OCI-LY1 (cell line): ENCODE measurements at regions not wholly inside any gene's neighbourhood (a gene's known extent, or its start where the extent isn't known, plus 50 kb on each side); places are given as distances from the start of the nearest gene placed in this dataset.

Experiments
- H2AFZ ChIP-seq: fragments of 200-600 bp; sonication (generic), shearing (Covaris generic); 2 replicates; pipeline ENCODE4 v1.6.0; 2014; ENCODE audit warnings: antibody characterized with exemption, mild to moderate bottlenecking, low read length
- H3F3A ChIP-seq: fragments of 200-600 bp; sonication (generic), shearing (Covaris generic); 2 replicates; pipeline ENCODE4 v1.6.0; 2014; ENCODE audit warnings: mild to moderate bottlenecking, antibody characterized with exemption, low read length, moderate library complexity; ENCODE audit not compliant: insufficient read depth
- H3K27ac ChIP-seq: fragments of 200-600 bp; sonication (generic); 2 replicates; pipeline ENCODE4 v1.5.1; 2014; ENCODE audit warnings: low read length, mixed run types, mild to moderate bottlenecking, low read depth; ENCODE audit not compliant: poor library complexity, severe bottlenecking
- H3K27me3 ChIP-seq: fragments of 200-600 bp; sonication (generic); 2 replicates; pipeline ENCODE4 v1.6.0; 2014; ENCODE audit warnings: antibody characterized with exemption, mild to moderate bottlenecking, low read length, moderate library complexity; ENCODE audit not compliant: insufficient read depth
- H3K36me3 ChIP-seq: fragments of 200-600 bp; sonication (generic); 2 replicates; pipeline ENCODE4 v1.6.1; 2014; ENCODE audit warnings: mild to moderate bottlenecking, antibody characterized with exemption, low read length, moderate library complexity, mixed read lengths; ENCODE audit not compliant: insufficient read depth
- H3K4me1 ChIP-seq: fragments of 200-600 bp; sonication (generic); 2 replicates; pipeline ENCODE4 v1.5.1; 2014; ENCODE audit warnings: mild to moderate bottlenecking, low read length, moderate library complexity; ENCODE audit not compliant: insufficient read depth, severe bottlenecking
- H3K4me2 ChIP-seq: fragments of 200-600 bp; sonication (generic), shearing (Covaris generic); 2 replicates; pipeline ENCODE4 v1.6.1; 2014; ENCODE audit warnings: low read length
- H3K4me3 ChIP-seq: fragments of 200-600 bp; sonication (generic); 2 replicates; pipeline ENCODE4 v1.5.1; 2014; ENCODE audit warnings: low read length, low read depth, mild to moderate bottlenecking, mixed read lengths; ENCODE audit not compliant: poor library complexity, severe bottlenecking
- H3K79me2 ChIP-seq: fragments of 200-600 bp; shearing (Covaris generic); 2 replicates; pipeline ENCODE4 v1.6.1; 2016; ENCODE audit warnings: mixed run types, low read length, mixed read lengths; ENCODE audit not compliant: insufficient read depth
- H3K9ac ChIP-seq: fragments of 200-600 bp; sonication (generic), shearing (Covaris generic); 2 replicates; pipeline ENCODE4 v1.6.1; 2014; ENCODE audit warnings: mild to moderate bottlenecking, low read length, mixed read lengths
- H3K9me2 ChIP-seq: fragments of 200-600 bp; sonication (generic), shearing (Covaris generic); 2 replicates; pipeline ENCODE4 v1.6.1; 2014; ENCODE audit warnings: low read depth, mild to moderate bottlenecking, low read length, mixed read lengths
- H3K9me3 ChIP-seq: fragments of 200-600 bp; shearing (Covaris generic); 2 replicates; pipeline ENCODE4 v1.6.1; 2014; ENCODE audit warnings: low read length, mixed read lengths
- H4K20me1 ChIP-seq: fragments of 200-600 bp; sonication (generic), shearing (Covaris generic); 2 replicates; pipeline ENCODE4 v1.6.0; 2016; ENCODE audit warnings: mild to moderate bottlenecking, low read length; ENCODE audit not compliant: insufficient read depth
- CTCF ChIP-seq: fragments of 200-600 bp; sonication (generic), shearing (Covaris generic); IDR thresholded peaks from 2 replicates; pipeline ENCODE4 v1.5.1; 2017; ENCODE audit warnings: mild to moderate bottlenecking, antibody characterized with exemption, low read length, moderate library complexity, mixed read lengths
- EZH2 ChIP-seq: fragments of 200-600 bp; sonication (generic), shearing (Covaris generic); IDR thresholded peaks from 2 replicates; pipeline ENCODE4 v1.8.0; 2017; ENCODE audit warnings: borderline replicate concordance, mixed run types, mild to moderate bottlenecking, antibody characterized with exemption, low read length, moderate library complexity, mixed read lengths

GRCh38 chr2:33660416-33661123, 61.5 kb upstream of the FAM98A start:
- no peak overlapping the region for H2AFZ ChIP-seq
- no peak overlapping the region for H3K4me2 ChIP-seq
- no peak overlapping the region for H3K27ac ChIP-seq
- no peaks in the 10 kb centered on the region for H3K9me2 ChIP-seq
- no peak for TF ChIP-seq CTCF
- no peak for TF ChIP-seq EZH2
- no peaks in the 10 kb centered on the region for H4K20me1 ChIP-seq
- H3K36me3 ChIP-seq: no peaks in the 10 kb centered on the region
- H3F3A ChIP-seq: no peaks in the 10 kb centered on the region
- no peak overlapping the region for H3K9ac ChIP-seq
- no peak overlapping the region for H3K4me3 ChIP-seq
- H3K27me3 ChIP-seq: no peaks in the 10 kb centered on the region
- no peaks in the 10 kb centered on the region for H3K4me1 ChIP-seq
- H3K79me2 ChIP-seq: no peaks in the 10 kb centered on the region
- H3K9me3 ChIP-seq: peaks cover 8% of the 10 kb centered on the region

- H3K9me3 ChIP-seq: no peaks in the 10 kb centered on the region; the same call in 1 of the 2 replicates
- H3K36me3 ChIP-seq: no peaks in the 10 kb centered on the region
- TF ChIP-seq EZH2: no peak
- no peak for TF ChIP-seq CTCF
- no peak overlapping the region for H3K9ac ChIP-seq
- no peaks in the 10 kb centered on the region for H3K9me2 ChIP-seq
- no peak overlapping the region for H3K4me2 ChIP-seq
- H3K4me3 ChIP-seq: no peak overlapping the region
- no peaks in the 10 kb centered on the region for H4K20me1 ChIP-seq
- H3F3A ChIP-seq: no peaks in the 10 kb centered on the region
- H2AFZ ChIP-seq: no peak overlapping the region
- no peaks in the 10 kb centered on the region for H3K79me2 ChIP-seq
- no peak overlapping the region for H3K27ac ChIP-seq
- H3K27me3 ChIP-seq: no peaks in the 10 kb centered on the region
- H3K4me1 ChIP-seq: no peaks in the 10 kb centered on the region
Observed at GRCh38 chr2:33655626-33656320, 56.7 kb upstream of the FAM98A start.

- TF ChIP-seq EZH2: no peak
- Histone ChIP-seq H3K9ac (no peak overlapping the region), H3K4me2 (no peak overlapping the region), H3K27me3 (no peaks in the 10 kb centered on the region), H3K36me3 (no peaks in the 10 kb centered on the region), H3K27ac (no peak overlapping the region), H2AFZ (no peak overlapping the region), H3F3A (no peaks in the 10 kb centered on the region), H3K79me2 (no peaks in the 10 kb centered on the region), H3K9me2 (no peaks in the 10 kb centered on the region), H4K20me1 (no peaks in the 10 kb centered on the region), H3K4me1 (no peaks in the 10 kb centered on the region), H3K9me3 (no peaks in the 10 kb centered on the region; the same call in 1 of the 2 replicates), H3K4me3 (no peak overlapping the region)
Observed at GRCh38 chr2:33652830-33653229, 53.7 kb upstream of the FAM98A start.
